ENCODE measurements at regions not wholly inside any gene's neighbourhood (a gene's known extent, or its start where the extent isn't known, plus 50 kb on each side); places are given as distances from the start of the nearest gene placed in this dataset.

- DNase-seq (ENCODE audit: low read depth in 4 of 4, low spot score in 1 of 4) = no peak
These were observed 487.2 kb upstream of the KLF4 start for GRCh38 chr9:107976767-107977166.

GRCh38 chr9:107975426-107976010, 485.9 kb upstream of the KLF4 start:
- no peak for DNase-seq (ENCODE audit: low read depth in 4 of 4, low spot score in 1 of 4)

- DNase-seq (ENCODE audit: low read depth in 4 of 4, low spot score in 1 of 4) = no peak
These were observed 483.9 kb upstream of the KLF4 start for GRCh38 chr9:107973451-107973850.

- no peak for DNase-seq (ENCODE audit: low read depth in 4 of 4, low spot score in 1 of 4)
These were observed 482.8 kb upstream of the KLF4 start for GRCh38 chr9:107972346-107972745.

GRCh38 chr9:107971241-107971640, 481.7 kb upstream of the KLF4 start:
- no peak for DNase-seq (ENCODE audit: low read depth in 4 of 4, low spot score in 1 of 4)

GRCh38 chr9:107970726-107971125, 481.2 kb upstream of the KLF4 start:
- DNase-seq (ENCODE audit: low read depth in 4 of 4, low spot score in 1 of 4) = no peak

GRCh38 chr9:107969727-107970126, 480.2 kb upstream of the KLF4 start:
- no peak for DNase-seq (ENCODE audit: low read depth in 4 of 4, low spot score in 1 of 4)

GRCh38 chr9:107969141-107969540, 479.6 kb upstream of the KLF4 start:
- DNase-seq (ENCODE audit: low read depth in 4 of 4, low spot score in 1 of 4) = no peak

GRCh38 chr9:107963246-107963645, 473.7 kb upstream of the KLF4 start:
- DNase-seq (ENCODE audit: low read depth in 4 of 4, low spot score in 1 of 4) = no peak

- no peak for DNase-seq (ENCODE audit: low read depth in 4 of 4, low spot score in 1 of 4)
These were observed 471.3 kb upstream of the KLF4 start for GRCh38 chr9:107960916-107961315.

- DNase-seq (ENCODE audit: low read depth in 4 of 4, low spot score in 1 of 4) = no peak
These were observed 464.7 kb upstream of the KLF4 start for GRCh38 chr9:107954312-107954711.

GRCh38 chr9:107953556-107954125, 464.1 kb upstream of the KLF4 start:
- no peak for DNase-seq (ENCODE audit: low read depth in 4 of 4, low spot score in 1 of 4)

- no peak for DNase-seq (ENCODE audit: low read depth in 4 of 4, low spot score in 1 of 4)
These were observed 463.2 kb upstream of the KLF4 start for GRCh38 chr9:107952773-107953172.

- DNase-seq (ENCODE audit: low read depth in 4 of 4, low spot score in 1 of 4) = no peak
These were observed 461.9 kb upstream of the KLF4 start for GRCh38 chr9:107951511-107951910.

GRCh38 chr9:107949061-107949460, 459.5 kb upstream of the KLF4 start:
- DNase-seq (ENCODE audit: low read depth in 4 of 4, low spot score in 1 of 4) = no peak

GRCh38 chr9:107948601-107949000, 459.0 kb upstream of the KLF4 start:
- no peak for DNase-seq (ENCODE audit: low read depth in 4 of 4, low spot score in 1 of 4)

- DNase-seq (ENCODE audit: low read depth in 4 of 4, low spot score in 1 of 4) = no peak
These were observed 458.5 kb upstream of the KLF4 start for GRCh38 chr9:107948086-107948485.

GRCh38 chr9:107946364-107947141, 457.0 kb upstream of the KLF4 start:
- DNase-seq (ENCODE audit: low read depth in 4 of 4, low spot score in 1 of 4) = no peak

- no peak for DNase-seq (ENCODE audit: low read depth in 4 of 4, low spot score in 1 of 4)
These were observed 456.4 kb upstream of the KLF4 start for GRCh38 chr9:107945961-107946360.

GRCh38 chr9:107945493-107945892, 455.9 kb upstream of the KLF4 start:
- no peak for DNase-seq (ENCODE audit: low read depth in 4 of 4, low spot score in 1 of 4)

- DNase-seq (ENCODE audit: low read depth in 4 of 4, low spot score in 1 of 4) = no peak
These were observed 454.8 kb upstream of the KLF4 start for GRCh38 chr9:107944387-107944786.

- DNase-seq (ENCODE audit: low read depth in 4 of 4, low spot score in 1 of 4) = no peak
These were observed 454.3 kb upstream of the KLF4 start for GRCh38 chr9:107943901-107944300.

GRCh38 chr9:107942856-107943255, 453.3 kb upstream of the KLF4 start:
- DNase-seq (ENCODE audit: low read depth in 4 of 4, low spot score in 1 of 4) = no peak

Measured in stimulated activated CD4-positive, alpha-beta T cell treated with anti-CD3 and anti-CD28 coated beads, Interleukin-1b, Interleukin-23, amount 100 ng/mL, for 24 hours (primary cell).